Kasumi-1 (cell line): ENCODE measurements at regions not wholly inside any gene's neighbourhood (a gene's known extent, or its start where the extent isn't known, plus 50 kb on each side); places are given as distances from the start of the nearest gene placed in this dataset.

Experiments
- DNase-seq, 2 experiments: peaks; one replicate each; lab custom pipeline; 2025; lab: John Stamatoyannopoulos, UW

GRCh38 chr9:15113288-15113687 lies 193.7 kb downstream of the TTC39B start:
- no peak for DNase-seq

- no peak for DNase-seq
These were observed 195.9 kb downstream of the TTC39B start for GRCh38 chr9:15111071-15111470.

GRCh38 chr9:15104826-15105420 lies 194.7 kb upstream of the FREM1 start:
- peak; percentile 47 to 52 for DNase-seq

- DNase-seq = no peak
These were observed 193.1 kb upstream of the FREM1 start for GRCh38 chr9:15103290-15103689.

GRCh38 chr9:15101095-15101494 lies 190.9 kb upstream of the FREM1 start:
- no peak for DNase-seq

GRCh38 chr9:15100571-15100970 lies 190.3 kb upstream of the FREM1 start:
- no peak for DNase-seq

GRCh38 chr9:15096972-15097371 lies 186.7 kb upstream of the FREM1 start:
- no peak for DNase-seq

- DNase-seq = no peak
These were observed 176.6 kb upstream of the FREM1 start for GRCh38 chr9:15086778-15087324.

- DNase-seq = no peak
These were observed 176.0 kb upstream of the FREM1 start for GRCh38 chr9:15086156-15086763.

GRCh38 chr9:15081021-15081753 lies 171.0 kb upstream of the FREM1 start:
- DNase-seq = no peak

- DNase-seq = no peak
These were observed 170.2 kb upstream of the FREM1 start for GRCh38 chr9:15080401-15080800.

- DNase-seq = no peak
These were observed 169.8 kb upstream of the FREM1 start for GRCh38 chr9:15079989-15080388.

- DNase-seq = no peak
These were observed 167.9 kb upstream of the FREM1 start for GRCh38 chr9:15077946-15078729.

GRCh38 chr9:15073620-15074019 lies 163.4 kb upstream of the FREM1 start:
- DNase-seq = no peak

GRCh38 chr9:15070716-15071115 lies 160.5 kb upstream of the FREM1 start:
- no peak for DNase-seq

GRCh38 chr9:15069106-15069505 lies 158.9 kb upstream of the FREM1 start:
- DNase-seq = no peak

- DNase-seq = no peak
These were observed 158.0 kb upstream of the FREM1 start for GRCh38 chr9:15068261-15068660.

GRCh38 chr9:15059003-15059402 lies 148.8 kb upstream of the FREM1 start:
- no peak for DNase-seq

GRCh38 chr9:15058236-15058635 lies 148.0 kb upstream of the FREM1 start:
- no peak for DNase-seq

- peak in 1 of 2 experiments; percentile 0 for DNase-seq
These were observed 145.1 kb upstream of the FREM1 start for GRCh38 chr9:15055284-15055683.

GRCh38 chr9:15048772-15049171 lies 138.5 kb upstream of the FREM1 start:
- no peak for DNase-seq

GRCh38 chr9:15047028-15047551 lies 136.9 kb upstream of the FREM1 start:
- no peak for DNase-seq
